ENCODE measurements at regions not wholly inside any gene's neighbourhood (a gene's known extent, or its start where the extent isn't known, plus 50 kb on each side); places are given as distances from the start of the nearest gene placed in this dataset.

DNA sequence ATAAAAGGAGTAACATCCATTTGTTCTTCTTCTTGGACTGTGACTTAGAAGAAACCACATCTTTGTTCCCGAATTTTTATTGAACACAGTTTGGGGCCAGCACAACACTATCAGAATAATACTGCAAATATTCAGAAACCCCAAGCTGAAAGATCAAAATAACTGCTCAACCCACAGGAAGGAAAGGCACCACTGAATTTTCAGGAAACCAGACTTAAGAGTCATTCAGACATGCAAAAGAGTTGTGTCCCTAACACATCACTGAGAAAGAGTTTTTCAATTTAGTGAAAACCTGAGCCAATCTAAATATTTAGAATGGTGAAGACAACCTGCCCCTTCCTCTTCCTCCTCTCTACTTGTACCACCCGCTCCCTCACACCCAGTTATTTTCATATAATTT, 295.0 kb upstream of the RORA start:
- no peak for DNase-seq

GRCh38 chr15:61522411-61522810, 293.3 kb upstream of the RORA start:
- no peak for DNase-seq

DNA sequence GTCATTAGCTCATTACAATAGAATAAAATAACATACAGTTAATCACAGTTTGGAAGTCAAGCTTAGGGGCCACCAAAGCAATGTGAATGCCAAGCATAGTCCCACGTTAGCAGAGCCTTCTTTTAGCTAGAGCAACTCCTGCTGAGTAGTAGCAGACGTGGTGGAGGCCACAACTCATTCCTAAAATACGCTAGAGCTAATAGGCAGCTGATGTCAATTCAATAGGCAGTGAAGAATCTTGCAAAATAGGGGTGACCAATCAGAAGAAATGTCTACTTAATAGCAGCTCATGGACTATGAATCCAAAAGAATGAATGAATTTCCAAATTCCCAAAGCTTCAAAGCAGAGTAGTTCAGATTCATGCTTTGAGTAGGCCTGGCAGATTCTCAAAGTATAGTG, 292.9 kb upstream of the RORA start:
- DNase-seq, result no peak

DNA sequence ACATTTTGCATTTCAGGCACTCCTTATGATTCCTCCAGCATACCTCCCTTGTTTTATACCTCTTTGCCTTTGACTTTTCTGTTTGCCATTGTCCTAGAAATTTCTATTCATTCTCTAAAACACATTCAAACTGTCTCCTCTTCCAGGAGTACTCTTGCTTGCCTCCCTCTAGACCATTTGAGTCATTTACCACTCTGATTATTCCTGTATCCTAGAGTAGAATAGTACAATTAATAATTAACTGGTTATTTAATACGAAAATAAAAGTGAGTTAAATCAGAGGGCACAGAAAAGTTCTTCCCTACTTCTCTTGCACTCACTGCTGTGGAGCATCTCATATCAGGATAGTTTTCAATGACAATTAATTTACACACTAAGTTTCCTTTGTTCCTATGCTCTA, 290.2 kb upstream of the RORA start:
- DNase-seq, result no peak

DNA sequence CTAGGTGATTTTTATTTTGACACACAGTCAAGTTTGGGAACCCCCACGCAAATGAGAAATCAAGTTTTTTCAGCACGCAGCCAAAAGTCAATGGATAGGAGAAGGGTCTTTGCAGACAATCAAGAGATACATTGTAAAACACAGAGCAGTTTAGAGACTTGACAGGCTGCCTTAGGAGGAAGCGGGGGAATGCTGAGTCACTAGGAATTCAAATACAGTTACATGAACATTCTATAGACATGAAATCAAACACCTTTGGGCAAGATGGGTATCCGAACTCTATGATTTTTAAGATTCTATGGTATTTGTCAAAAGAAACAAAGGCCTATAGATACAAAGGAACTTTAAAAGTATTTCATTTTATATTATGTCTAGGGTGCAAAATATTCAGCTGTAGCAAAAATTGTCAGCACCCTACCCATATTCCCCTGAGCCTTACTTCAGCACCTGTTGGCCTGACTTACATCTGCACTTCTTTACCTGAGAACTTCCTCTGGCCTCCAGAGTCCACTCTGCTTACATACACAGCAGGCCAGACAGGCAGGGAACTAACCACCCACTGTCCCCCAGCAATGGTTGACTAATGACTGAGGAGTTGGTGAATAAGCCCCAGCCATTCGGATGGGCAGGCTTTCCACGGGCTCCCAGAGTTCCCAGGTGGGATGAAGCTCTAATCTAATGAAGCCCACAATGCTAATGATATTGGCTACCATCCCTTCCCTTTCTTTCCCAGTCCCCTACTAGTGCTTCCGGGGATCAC, 289.3 kb upstream of the RORA start:
- DNase-seq, result no peak

GRCh38 chr15:61517776-61518175, 288.7 kb upstream of the RORA start:
- DNase-seq, result no peak

DNA sequence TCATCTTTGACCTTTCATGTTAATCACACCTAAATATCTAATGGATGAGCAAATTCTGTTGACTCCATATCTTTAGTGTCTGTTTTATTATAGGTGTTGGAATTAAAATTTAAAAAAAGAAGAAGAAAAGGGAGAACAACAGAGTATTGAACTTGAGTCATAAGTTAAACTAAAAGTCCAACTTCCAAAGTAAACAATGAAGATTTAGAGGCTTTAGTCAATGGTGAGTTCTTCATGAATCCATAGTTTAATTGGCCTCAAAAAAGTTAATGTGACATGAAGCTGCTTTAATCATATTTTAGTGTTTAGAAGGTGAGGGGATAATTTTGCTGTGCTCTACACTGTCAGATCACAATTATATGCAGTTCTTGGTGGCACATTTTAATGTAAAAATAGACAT, 288.2 kb upstream of the RORA start:
- no peak for DNase-seq

- DNase-seq, result no peak
Measured at GRCh38 chr15:61511756-61512155, 282.7 kb upstream of the RORA start.

DNA sequence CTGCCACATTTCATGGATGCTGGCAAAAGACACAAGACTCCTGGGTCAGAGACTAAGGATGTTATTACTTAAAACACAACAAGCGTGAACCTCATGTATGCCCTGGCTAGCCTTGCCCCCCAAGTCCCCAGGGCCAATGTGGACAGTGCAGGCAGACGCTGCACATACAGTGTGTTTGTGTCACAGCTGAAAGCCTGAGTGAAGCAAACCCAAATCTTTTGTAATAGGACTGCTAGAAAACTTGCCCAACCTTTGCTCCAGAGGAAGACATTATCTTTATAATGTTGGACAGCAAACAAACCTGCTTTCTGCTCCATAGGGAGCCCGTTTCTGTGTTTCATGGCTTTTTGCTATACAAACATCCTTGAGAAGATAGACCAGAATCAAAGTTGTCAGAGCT, 282.0 kb upstream of the RORA start:
- no peak for DNase-seq

- DNase-seq, result no peak
Measured at GRCh38 chr15:61509327-61509840, 280.3 kb upstream of the RORA start.

DNA sequence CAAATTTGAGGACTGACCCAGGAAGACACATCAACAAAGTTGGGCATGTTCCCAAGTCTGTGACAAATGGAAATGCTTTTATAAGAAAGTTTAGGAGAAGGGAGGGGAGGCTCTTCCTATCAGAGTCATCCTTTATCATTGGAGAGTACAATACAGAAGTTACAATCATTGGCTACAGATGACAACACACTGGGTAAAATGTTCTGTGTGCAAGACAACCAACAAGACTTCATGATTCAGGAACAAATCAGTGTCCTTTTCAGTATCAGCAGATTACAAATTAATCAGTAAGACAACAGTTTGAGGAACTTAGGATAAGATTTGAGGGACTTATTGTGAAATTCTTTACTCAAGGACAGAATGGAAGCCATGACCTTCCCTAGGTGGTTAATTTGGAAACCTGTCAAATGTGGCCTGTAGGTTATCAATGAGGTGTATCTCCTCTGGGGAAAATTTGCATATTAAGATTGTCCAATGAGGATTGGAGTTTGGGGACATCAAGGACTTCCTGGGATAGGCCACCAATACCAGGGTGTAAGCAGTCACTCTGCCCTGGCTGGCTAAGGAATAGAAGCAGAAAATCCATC, 274.4 kb upstream of the RORA start:
- DNase-seq, result no peak

DNA sequence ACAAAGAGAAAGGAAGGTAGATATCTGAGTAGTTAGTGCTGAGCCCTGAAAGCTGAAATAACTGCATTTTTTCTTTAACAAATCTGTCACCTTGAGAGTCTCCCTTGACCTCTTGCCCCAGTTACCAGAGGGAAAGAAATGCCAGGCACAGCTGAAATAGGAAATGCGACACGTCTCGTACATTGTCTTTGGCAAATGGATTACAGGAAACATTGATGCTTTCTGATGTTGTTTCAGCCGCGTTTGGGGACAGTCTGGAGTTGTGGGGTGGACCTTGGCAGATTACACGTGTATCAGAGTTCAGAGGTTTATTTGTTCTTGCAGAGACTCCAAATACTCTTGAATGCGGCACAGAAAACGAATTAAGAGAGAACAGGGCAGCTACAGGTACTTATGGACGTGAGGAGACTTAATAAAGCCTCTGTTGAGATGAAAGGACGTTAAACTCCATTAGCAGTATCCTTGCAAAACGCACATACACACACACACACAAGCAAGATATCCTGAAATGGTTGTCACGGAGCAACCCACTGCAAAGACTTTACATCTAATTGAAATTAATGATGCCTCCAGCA, 272.8 kb upstream of the RORA start:
- no peak for DNase-seq

DNA sequence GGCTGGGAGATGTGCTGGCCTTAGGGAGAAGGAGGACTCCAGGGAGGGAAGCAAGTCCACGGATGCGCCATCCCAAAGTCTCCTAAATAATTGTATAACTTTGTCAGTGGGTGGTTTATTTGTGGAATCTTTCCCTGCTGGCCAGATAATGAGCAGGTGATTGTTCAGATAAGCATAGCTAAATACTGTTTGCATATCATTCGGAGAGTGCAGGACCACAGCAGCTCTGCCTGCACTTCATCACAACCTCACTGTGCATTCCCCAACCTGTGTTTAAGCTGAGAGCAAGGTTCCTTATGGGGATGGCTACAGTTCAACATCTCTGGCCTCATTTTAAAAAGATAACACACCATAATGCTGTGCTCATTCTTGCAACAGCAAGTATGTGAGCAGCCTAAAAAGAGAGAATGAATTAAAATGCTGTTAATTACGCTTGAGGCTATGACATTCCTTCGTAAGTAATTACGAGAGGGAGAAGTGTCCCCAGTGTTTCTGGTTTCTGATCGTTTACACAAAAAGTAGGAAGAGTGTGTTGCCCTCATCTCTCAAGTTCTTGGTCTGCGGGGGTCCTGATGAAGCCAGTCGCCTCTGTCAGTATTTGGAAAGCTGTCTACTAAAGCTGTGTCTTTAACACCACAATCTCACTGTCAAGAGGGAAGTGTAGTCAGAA, 272.0 kb upstream of the RORA start:
- no peak for DNase-seq

DNA sequence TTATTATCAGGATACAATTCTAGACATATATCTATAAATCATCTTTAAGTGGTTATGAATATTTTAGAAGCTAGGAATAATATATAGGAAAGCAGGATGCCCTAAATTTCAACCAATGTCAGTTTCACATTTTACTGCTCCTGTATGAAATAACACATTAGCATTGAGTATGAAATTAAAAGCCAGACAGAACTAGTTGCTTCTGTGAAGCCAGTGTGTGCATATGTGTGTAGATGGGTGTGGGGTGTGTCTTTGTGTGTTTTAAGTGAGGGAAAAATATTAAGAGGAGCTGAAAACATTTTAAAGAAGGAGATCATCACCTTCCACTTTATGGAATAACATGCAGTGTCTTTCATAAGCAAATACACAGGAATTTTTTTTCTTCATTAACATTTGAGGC, 271.4 kb upstream of the RORA start:
- DNase-seq, result no peak

DNA sequence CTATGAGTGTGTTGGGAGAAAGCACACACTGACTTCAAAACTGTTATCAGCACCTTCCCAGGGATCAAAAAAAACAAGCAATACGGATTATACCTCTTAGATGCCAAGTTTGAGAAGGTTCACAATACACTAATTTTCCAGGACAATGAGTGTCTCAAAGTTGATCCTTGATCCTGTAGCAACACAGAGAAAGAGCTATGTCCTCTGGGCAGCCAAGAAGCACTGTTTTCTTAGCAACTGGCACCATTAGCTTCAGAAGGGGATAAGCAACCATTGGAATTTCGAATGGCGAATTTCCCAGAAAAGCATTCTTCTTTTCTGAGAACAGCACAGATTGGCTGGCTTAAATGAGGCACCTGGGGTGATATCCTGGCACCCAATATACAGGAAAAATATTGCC, 270.3 kb upstream of the RORA start:
- DNase-seq, result no peak

GRCh38 chr15:61489571-61489970, 260.5 kb upstream of the RORA start:
- no peak for DNase-seq

GRCh38 chr15:61483599-61483998, 254.5 kb upstream of the RORA start:
- DNase-seq, result no peak

- no peak for DNase-seq
Measured at GRCh38 chr15:61481886-61482285, 252.8 kb upstream of the RORA start.

GRCh38 chr15:61480863-61481262, 251.8 kb upstream of the RORA start:
- no peak for DNase-seq

GRCh38 chr15:61480295-61480694, 251.2 kb upstream of the RORA start:
- DNase-seq, result no peak

GRCh38 chr15:61479613-61480012, 250.5 kb upstream of the RORA start:
- DNase-seq, result no peak

DNA sequence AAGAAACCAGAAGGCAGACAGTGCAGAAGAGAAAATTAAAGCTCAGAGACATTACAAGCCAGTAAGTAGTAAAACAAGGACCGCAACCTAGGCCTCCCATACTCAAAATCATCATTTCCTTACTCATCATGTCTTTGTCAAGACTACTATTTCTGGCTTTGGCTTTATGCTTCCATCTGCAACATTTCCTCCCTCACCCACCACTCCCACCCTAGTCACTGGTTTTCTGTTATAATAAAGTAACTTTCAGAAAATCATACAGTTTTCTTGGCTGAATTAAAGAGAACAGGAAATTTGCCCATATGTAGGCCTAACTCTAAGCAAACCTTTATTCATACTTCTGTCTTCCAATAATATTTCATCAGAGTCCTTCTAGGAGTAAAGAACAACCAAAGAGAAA, 247.6 kb upstream of the RORA start:
- DNase-seq, result no peak

GRCh38 chr15:61474796-61475195, 245.7 kb upstream of the RORA start:
- DNase-seq, result no peak

DNA sequence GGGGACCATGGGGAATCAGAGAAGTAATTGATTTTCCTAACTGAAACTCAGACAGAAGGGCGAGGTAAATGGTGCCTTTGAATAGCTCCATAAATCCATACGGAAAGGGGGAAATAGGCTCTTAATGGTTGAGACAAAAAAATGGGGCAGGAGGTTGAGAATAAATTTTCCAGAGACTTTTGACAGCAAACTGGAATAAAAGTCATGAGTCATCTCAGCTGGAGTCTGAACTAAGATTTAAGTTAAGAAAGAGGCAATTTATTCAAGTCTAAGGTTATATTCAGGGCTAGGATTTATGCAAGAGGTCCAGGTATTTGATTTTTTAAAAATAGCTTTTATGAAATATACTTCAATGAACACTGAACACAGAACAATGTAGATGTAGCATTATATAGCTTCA, 238.7 kb upstream of the RORA start:
- no peak for DNase-seq
